ENCODE measurements at regions not wholly inside any gene's neighbourhood (a gene's known extent, or its start where the extent isn't known, plus 50 kb on each side); places are given as distances from the start of the nearest gene placed in this dataset.

GRCh38 chr13:85019121-85019520 lies 780.1 kb downstream of the SLITRK6 start:
- TF ChIP-seq CTCF (IDR thresholded peaks at IDR 0.05), result no peak

- no peak for TF ChIP-seq CTCF (IDR thresholded peaks at IDR 0.05)
These were observed 786.2 kb downstream of the SLITRK6 start for GRCh38 chr13:85013006-85013405.

- TF ChIP-seq CTCF (IDR thresholded peaks at IDR 0.05), result no peak
These were observed 789.8 kb downstream of the SLITRK6 start for GRCh38 chr13:85009447-85009846.

GRCh38 chr13:84999252-84999651 lies 800.0 kb downstream of the SLITRK6 start:
- TF ChIP-seq CTCF (IDR thresholded peaks at IDR 0.05), result no peak

- no peak for TF ChIP-seq CTCF (IDR thresholded peaks at IDR 0.05)
These were observed 800.5 kb downstream of the SLITRK6 start for GRCh38 chr13:84998681-84999080.

- no peak for TF ChIP-seq CTCF (IDR thresholded peaks at IDR 0.05)
These were observed 801.4 kb downstream of the SLITRK6 start for GRCh38 chr13:84997858-84998257.

GRCh38 chr13:84994582-84994981 lies 804.6 kb downstream of the SLITRK6 start:
- no peak for TF ChIP-seq CTCF (IDR thresholded peaks at IDR 0.05)

GRCh38 chr13:84985860-84986259 lies 813.4 kb downstream of the SLITRK6 start:
- TF ChIP-seq CTCF (IDR thresholded peaks at IDR 0.05), result no peak

All from LNCAP (cell line).